ENCODE measurements at regions not wholly inside any gene's neighbourhood (a gene's known extent, or its start where the extent isn't known, plus 50 kb on each side); places are given as distances from the start of the nearest gene placed in this dataset.
"Not testable (repeated sequence)": the region's sequence is repeated elsewhere in the genome, so short reads cannot be mapped to it uniquely, and the experiment has no call there.

GRCh38 chr6:4486568-4487315 is 289.5 kb upstream of the CDYL start:
- no peak for DNase-seq

- no peak for DNase-seq
Observed at GRCh38 chr6:4485735-4486134, 290.5 kb upstream of the CDYL start.

- DNase-seq = no peak
Observed at GRCh38 chr6:4482461-4482860, 293.7 kb upstream of the CDYL start.

- DNase-seq = no peak
Observed at GRCh38 chr6:4480788-4481735, 295.1 kb upstream of the CDYL start.

GRCh38 chr6:4478098-4478497 is 298.1 kb upstream of the CDYL start:
- no peak for DNase-seq

- DNase-seq = no peak
Observed at GRCh38 chr6:4474810-4475209, 301.4 kb upstream of the CDYL start.

GRCh38 chr6:4472969-4473642 is 303.1 kb upstream of the CDYL start:
- no peak for DNase-seq

GRCh38 chr6:4472222-4472621 is 304.0 kb upstream of the CDYL start:
- DNase-seq = no peak

GRCh38 chr6:4471515-4471914 is 304.7 kb upstream of the CDYL start:
- not testable (repeated sequence) for DNase-seq

- no peak for DNase-seq
Observed at GRCh38 chr6:4470698-4471210, 305.4 kb upstream of the CDYL start.

- no peak for DNase-seq
Observed at GRCh38 chr6:4466769-4467480, 309.3 kb upstream of the CDYL start.

GRCh38 chr6:4466261-4466660 is 309.9 kb upstream of the CDYL start:
- DNase-seq = no peak

GRCh38 chr6:4464638-4465037 is 311.6 kb upstream of the CDYL start:
- no peak for DNase-seq

- DNase-seq = no peak
Observed at GRCh38 chr6:4463236-4463635, 313.0 kb upstream of the CDYL start.

GRCh38 chr6:4460586-4461475 is 315.4 kb upstream of the CDYL start:
- no peak for DNase-seq

- no peak for DNase-seq
Observed at GRCh38 chr6:4459996-4460395, 316.2 kb upstream of the CDYL start.

GRCh38 chr6:4459032-4459431 is 317.2 kb upstream of the CDYL start:
- no peak for DNase-seq

- no peak for DNase-seq
Observed at GRCh38 chr6:4451718-4452117, 316.3 kb upstream of the ECI2 start.

- DNase-seq = no peak
Observed at GRCh38 chr6:4451081-4451480, 315.7 kb upstream of the ECI2 start.

- DNase-seq = no peak
Observed at GRCh38 chr6:4450237-4450636, 314.9 kb upstream of the ECI2 start.

- no peak for DNase-seq
Observed at GRCh38 chr6:4449409-4449808, 314.0 kb upstream of the ECI2 start.

- no peak for DNase-seq
Observed at GRCh38 chr6:4448841-4449240, 313.5 kb upstream of the ECI2 start.
